CD4-positive, alpha-beta T cell treated with Interleukin-15 for 1 hour (primary cell): ENCODE measurements at regions not wholly inside any gene's neighbourhood (a gene's known extent, or its start where the extent isn't known, plus 50 kb on each side); places are given as distances from the start of the nearest gene placed in this dataset.
"Not testable (repeated sequence)": the region's sequence is repeated elsewhere in the genome, so short reads cannot be mapped to it uniquely, and the experiment has no call there.

ENCODE experiments used
- DNase-seq: peaks from one replicate; pipeline ENCODE4 v3.0.0-alpha.2; 2020

GRCh38 chr3:66552846-66553245 is 52.0 kb upstream of the LRIG1 start:
- no peak for DNase-seq

- no peak for DNase-seq
Measured at GRCh38 chr3:66553441-66554113, 52.8 kb upstream of the LRIG1 start.

GRCh38 chr3:66554178-66554577 is 53.4 kb upstream of the LRIG1 start:
- DNase-seq, result no peak

GRCh38 chr3:66555214-66555844 is 54.5 kb upstream of the LRIG1 start:
- DNase-seq, result no peak

GRCh38 chr3:66557170-66557569 is 56.3 kb upstream of the LRIG1 start:
- DNase-seq, result no peak

- DNase-seq, result not testable (repeated sequence)
Measured at GRCh38 chr3:66559924-66560323, 59.1 kb upstream of the LRIG1 start.

- DNase-seq, result no peak
Measured at GRCh38 chr3:66561367-66561766, 60.5 kb upstream of the LRIG1 start.

GRCh38 chr3:66565301-66565700 is 64.5 kb upstream of the LRIG1 start:
- no peak for DNase-seq

GRCh38 chr3:66567077-66567476 is 66.3 kb upstream of the LRIG1 start:
- DNase-seq, result no peak

GRCh38 chr3:66572090-66572675 is 71.4 kb upstream of the LRIG1 start:
- DNase-seq, result no peak

GRCh38 chr3:66572938-66573710 is 72.3 kb upstream of the LRIG1 start:
- no peak for DNase-seq

- DNase-seq, result no peak
Measured at GRCh38 chr3:66574091-66574490, 73.3 kb upstream of the LRIG1 start.

GRCh38 chr3:66577426-66578203 is 76.8 kb upstream of the LRIG1 start:
- no peak for DNase-seq

GRCh38 chr3:66581256-66581655 is 80.4 kb upstream of the LRIG1 start:
- no peak for DNase-seq

- DNase-seq, result peak; percentile 65
Measured at GRCh38 chr3:66582721-66583423, 82.0 kb upstream of the LRIG1 start.

- no peak for DNase-seq
Measured at GRCh38 chr3:66583424-66584040, 82.7 kb upstream of the LRIG1 start.

- no peak for DNase-seq
Measured at GRCh38 chr3:66585520-66586095, 84.8 kb upstream of the LRIG1 start.

- DNase-seq, result no peak
Measured at GRCh38 chr3:66586853-66587252, 86.0 kb upstream of the LRIG1 start.

GRCh38 chr3:66588340-66588847 is 87.6 kb upstream of the LRIG1 start:
- DNase-seq, result no peak

GRCh38 chr3:66592016-66592761 is 91.4 kb upstream of the LRIG1 start:
- DNase-seq, result no peak
